ENCODE measurements at regions not wholly inside any gene's neighbourhood (a gene's known extent, or its start where the extent isn't known, plus 50 kb on each side); places are given as distances from the start of the nearest gene placed in this dataset.

DNA sequence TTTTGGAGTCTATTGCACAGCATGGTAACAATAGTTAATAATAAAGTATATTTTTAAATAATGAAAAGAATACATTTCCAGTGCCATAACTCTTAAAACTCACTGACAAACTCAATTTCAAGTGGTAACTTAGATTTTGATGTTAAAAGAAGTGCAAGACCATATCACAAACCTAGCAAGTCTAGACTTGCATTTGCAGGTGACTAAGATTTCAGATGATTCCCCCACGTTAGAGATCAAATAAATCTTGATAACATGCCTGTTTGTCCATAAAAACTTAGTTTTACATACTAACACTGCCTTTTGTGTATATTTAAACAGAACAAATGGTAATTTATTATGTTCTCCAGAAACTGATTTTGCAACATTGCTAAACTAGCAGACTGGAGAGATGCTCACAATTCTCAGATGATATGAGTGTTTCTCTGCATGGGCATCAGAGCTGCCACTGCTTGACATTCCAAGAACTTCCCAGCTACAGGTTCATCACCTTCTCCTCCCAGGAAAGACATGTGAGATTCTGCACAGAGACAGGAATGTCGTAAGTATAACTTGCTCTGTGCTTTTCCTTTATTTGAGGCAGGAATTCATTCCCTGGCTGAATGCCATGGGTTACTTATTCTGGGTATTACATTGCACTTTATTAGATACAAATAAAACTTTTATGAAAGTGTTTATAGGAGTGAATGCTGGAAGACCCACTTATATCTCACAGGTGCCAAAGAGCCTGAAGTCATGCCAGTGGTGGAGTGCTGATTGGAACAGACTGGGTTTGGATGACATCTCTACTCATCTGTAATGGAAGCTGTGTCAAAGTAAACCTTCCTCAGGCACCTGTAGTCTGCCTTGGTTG lies 160.2 kb upstream of the FOXA2 start:
- H3K36me3 ChIP-seq (replicated peaks; ENCODE audit: low read depth, low read length): no peaks in the 10 kb centered on the region
- no peak overlapping the region for H2AFZ ChIP-seq (ENCODE audit: low read depth, low read length)
- H3K79me2 ChIP-seq (ENCODE audit: low read length): no peaks in the 10 kb centered on the region
- no peaks in the 10 kb centered on the region for H3K9me3 ChIP-seq (ENCODE audit: insufficient read depth, low read length)
- no peak overlapping the region for H3K4me3 ChIP-seq (ENCODE audit: low read length)
- H3K4me2 ChIP-seq (ENCODE audit: low read length): no peak overlapping the region
- H3K27me3 ChIP-seq (ENCODE audit: low read depth, low read length): 0 out of 2 replicates have a peak, but pooled peaks cover 7% of the 10 kb centered on the region
- H4K20me1 ChIP-seq (ENCODE audit: insufficient read depth, low read length): no peaks in the 10 kb centered on the region
- no peak overlapping the region for H3K27ac ChIP-seq (ENCODE audit: low read length)
- no peak overlapping the region for H3K9ac ChIP-seq (ENCODE audit: low read length)
- TF ChIP-seq, protein P1, sequence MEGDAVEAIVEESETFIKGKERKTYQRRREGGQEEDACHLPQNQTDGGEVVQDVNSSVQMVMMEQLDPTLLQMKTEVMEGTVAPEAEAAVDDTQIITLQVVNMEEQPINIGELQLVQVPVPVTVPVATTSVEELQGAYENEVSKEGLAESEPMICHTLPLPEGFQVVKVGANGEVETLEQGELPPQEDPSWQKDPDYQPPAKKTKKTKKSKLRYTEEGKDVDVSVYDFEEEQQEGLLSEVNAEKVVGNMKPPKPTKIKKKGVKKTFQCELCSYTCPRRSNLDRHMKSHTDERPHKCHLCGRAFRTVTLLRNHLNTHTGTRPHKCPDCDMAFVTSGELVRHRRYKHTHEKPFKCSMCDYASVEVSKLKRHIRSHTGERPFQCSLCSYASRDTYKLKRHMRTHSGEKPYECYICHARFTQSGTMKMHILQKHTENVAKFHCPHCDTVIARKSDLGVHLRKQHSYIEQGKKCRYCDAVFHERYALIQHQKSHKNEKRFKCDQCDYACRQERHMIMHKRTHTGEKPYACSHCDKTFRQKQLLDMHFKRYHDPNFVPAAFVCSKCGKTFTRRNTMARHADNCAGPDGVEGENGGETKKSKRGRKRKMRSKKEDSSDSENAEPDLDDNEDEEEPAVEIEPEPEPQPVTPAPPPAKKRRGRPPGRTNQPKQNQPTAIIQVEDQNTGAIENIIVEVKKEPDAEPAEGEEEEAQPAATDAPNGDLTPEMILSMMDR (IDR thresholded peaks at IDR 0.05; ENCODE audit: low read depth, low read length): no peak
- no peak for TF ChIP-seq EZH2phosphoT487 (IDR thresholded peaks at IDR 0.05; ENCODE audit: low read depth)
- no peaks in the 10 kb centered on the region for H3K4me1 ChIP-seq (ENCODE audit: low read length)

DNA sequence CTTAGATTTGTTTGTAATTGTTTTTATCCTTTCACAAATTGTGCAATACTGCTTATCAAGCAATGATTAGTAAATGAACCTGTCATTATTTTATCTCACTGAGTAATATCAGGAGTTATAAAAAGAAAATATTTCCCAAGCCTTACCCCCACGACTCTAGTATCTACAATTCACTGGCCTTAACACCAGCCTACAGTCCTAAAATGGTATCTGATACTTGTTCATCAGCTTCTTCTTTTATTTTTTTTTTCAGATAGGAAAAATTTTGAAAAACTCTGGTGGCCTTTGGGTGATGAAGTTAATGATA lies 160.8 kb upstream of the FOXA2 start:
- TF ChIP-seq, protein P1 (IDR thresholded peaks at IDR 0.05; ENCODE audit: low read depth, low read length): no peak
- no peak for TF ChIP-seq EZH2phosphoT487 (IDR thresholded peaks at IDR 0.05; ENCODE audit: low read depth)
- H3K27ac ChIP-seq (ENCODE audit: low read length): no peak overlapping the region
- H3K4me3 ChIP-seq (ENCODE audit: low read length): no peak overlapping the region
- H3K27me3 ChIP-seq (ENCODE audit: low read depth, low read length): 0 out of 2 replicates have a peak, but pooled peaks cover 7% of the 10 kb centered on the region
- H2AFZ ChIP-seq (ENCODE audit: low read depth, low read length): no peak overlapping the region
- H3K9me3 ChIP-seq (ENCODE audit: insufficient read depth, low read length): no peaks in the 10 kb centered on the region
- no peaks in the 10 kb centered on the region for H3K4me1 ChIP-seq (ENCODE audit: low read length)
- H3K9ac ChIP-seq (ENCODE audit: low read length): no peak overlapping the region
- H3K79me2 ChIP-seq (ENCODE audit: low read length): no peaks in the 10 kb centered on the region
- no peak overlapping the region for H3K4me2 ChIP-seq (ENCODE audit: low read length)
- no peaks in the 10 kb centered on the region for H4K20me1 ChIP-seq (ENCODE audit: insufficient read depth, low read length)
- H3K36me3 ChIP-seq (replicated peaks; ENCODE audit: low read depth, low read length): no peaks in the 10 kb centered on the region

DNA sequence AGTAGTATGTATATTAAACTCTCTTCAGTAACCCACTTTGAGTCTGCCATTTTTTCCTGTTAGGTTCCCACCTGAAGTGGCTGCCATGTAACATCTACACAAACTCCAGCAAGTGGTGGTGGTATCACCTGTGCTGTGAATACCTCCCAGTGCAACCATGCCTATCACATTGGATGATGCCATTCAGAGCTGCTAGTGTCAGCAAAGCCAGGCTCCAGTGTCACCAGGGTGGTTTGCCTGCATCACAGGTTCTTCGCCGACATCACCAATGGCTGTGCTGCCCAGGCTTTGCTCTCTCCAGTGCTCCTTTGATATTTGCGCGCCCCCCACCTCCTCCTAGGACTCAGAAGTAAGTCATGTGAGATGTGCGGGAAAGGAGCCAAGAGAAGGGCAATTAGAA lies 162.6 kb upstream of the FOXA2 start:
- TF ChIP-seq, protein P1 (IDR thresholded peaks at IDR 0.05; ENCODE audit: low read depth, low read length): no peak
- no peak for TF ChIP-seq EZH2phosphoT487 (IDR thresholded peaks at IDR 0.05; ENCODE audit: low read depth)
- no peak overlapping the region for H3K4me3 ChIP-seq (ENCODE audit: low read length)
- H4K20me1 ChIP-seq (ENCODE audit: insufficient read depth, low read length): no peaks in the 10 kb centered on the region
- no peak overlapping the region for H3K9ac ChIP-seq (ENCODE audit: low read length)
- H3K79me2 ChIP-seq (ENCODE audit: low read length): no peaks in the 10 kb centered on the region
- H3K4me2 ChIP-seq (ENCODE audit: low read length): no peak overlapping the region
- H3K27me3 ChIP-seq (ENCODE audit: low read depth, low read length): 0 out of 2 replicates have a peak, but pooled peaks cover 7% of the 10 kb centered on the region
- no peak overlapping the region for H3K27ac ChIP-seq (ENCODE audit: low read length)
- no peak overlapping the region for H2AFZ ChIP-seq (ENCODE audit: low read depth, low read length)
- no peaks in the 10 kb centered on the region for H3K9me3 ChIP-seq (ENCODE audit: insufficient read depth, low read length)
- H3K4me1 ChIP-seq (ENCODE audit: low read length): no peaks in the 10 kb centered on the region
- no peaks in the 10 kb centered on the region for H3K36me3 ChIP-seq (replicated peaks; ENCODE audit: low read depth, low read length)

DNA sequence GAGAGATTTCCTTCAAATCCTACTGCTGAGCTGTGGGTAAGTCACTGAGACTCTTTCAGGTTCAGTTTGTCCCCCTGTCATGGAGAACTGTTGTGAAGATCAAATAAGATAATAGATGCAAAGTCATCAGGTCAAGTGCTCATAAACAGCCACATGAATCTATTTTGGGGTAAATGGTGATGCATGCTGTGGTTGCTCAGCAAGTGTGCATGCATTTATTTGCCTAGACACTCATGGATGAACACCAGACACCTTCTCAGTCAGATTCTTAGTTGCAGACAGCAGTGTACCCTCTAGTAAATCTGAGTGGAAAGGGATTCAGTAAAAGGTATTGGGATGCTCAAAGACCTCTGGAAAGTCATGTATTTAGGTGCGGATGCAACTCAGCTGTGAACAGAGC lies 168.0 kb upstream of the FOXA2 start:
- H3K27ac ChIP-seq (ENCODE audit: low read length): no peak overlapping the region
- no peak overlapping the region for H3K4me2 ChIP-seq (ENCODE audit: low read length)
- H3K79me2 ChIP-seq (ENCODE audit: low read length): no peaks in the 10 kb centered on the region
- no peak for TF ChIP-seq EZH2phosphoT487 (IDR thresholded peaks at IDR 0.05; ENCODE audit: low read depth)
- TF ChIP-seq, protein P1 (IDR thresholded peaks at IDR 0.05; ENCODE audit: low read depth, low read length): no peak
- no peak overlapping the region for H2AFZ ChIP-seq (ENCODE audit: low read depth, low read length)
- H4K20me1 ChIP-seq (ENCODE audit: insufficient read depth, low read length): no peaks in the 10 kb centered on the region
- no peaks in the 10 kb centered on the region for H3K36me3 ChIP-seq (replicated peaks; ENCODE audit: low read depth, low read length)
- H3K27me3 ChIP-seq (ENCODE audit: low read depth, low read length): 0 out of 2 replicates have a peak, but pooled peaks cover 5% of the 10 kb centered on the region
- H3K4me3 ChIP-seq (ENCODE audit: low read length): no peak overlapping the region
- no peak overlapping the region for H3K9ac ChIP-seq (ENCODE audit: low read length)
- H3K9me3 ChIP-seq (ENCODE audit: insufficient read depth, low read length): no peaks in the 10 kb centered on the region
- H3K4me1 ChIP-seq (ENCODE audit: low read length): no peaks in the 10 kb centered on the region

Measured in OCI-LY3 (cell line).